ENCODE measurements at regions not wholly inside any gene's neighbourhood (a gene's known extent, or its start where the extent isn't known, plus 50 kb on each side); places are given as distances from the start of the nearest gene placed in this dataset.
A peak's percentile ranks its signal among the peaks of the same experiment; 100 is the strongest.

DNA sequence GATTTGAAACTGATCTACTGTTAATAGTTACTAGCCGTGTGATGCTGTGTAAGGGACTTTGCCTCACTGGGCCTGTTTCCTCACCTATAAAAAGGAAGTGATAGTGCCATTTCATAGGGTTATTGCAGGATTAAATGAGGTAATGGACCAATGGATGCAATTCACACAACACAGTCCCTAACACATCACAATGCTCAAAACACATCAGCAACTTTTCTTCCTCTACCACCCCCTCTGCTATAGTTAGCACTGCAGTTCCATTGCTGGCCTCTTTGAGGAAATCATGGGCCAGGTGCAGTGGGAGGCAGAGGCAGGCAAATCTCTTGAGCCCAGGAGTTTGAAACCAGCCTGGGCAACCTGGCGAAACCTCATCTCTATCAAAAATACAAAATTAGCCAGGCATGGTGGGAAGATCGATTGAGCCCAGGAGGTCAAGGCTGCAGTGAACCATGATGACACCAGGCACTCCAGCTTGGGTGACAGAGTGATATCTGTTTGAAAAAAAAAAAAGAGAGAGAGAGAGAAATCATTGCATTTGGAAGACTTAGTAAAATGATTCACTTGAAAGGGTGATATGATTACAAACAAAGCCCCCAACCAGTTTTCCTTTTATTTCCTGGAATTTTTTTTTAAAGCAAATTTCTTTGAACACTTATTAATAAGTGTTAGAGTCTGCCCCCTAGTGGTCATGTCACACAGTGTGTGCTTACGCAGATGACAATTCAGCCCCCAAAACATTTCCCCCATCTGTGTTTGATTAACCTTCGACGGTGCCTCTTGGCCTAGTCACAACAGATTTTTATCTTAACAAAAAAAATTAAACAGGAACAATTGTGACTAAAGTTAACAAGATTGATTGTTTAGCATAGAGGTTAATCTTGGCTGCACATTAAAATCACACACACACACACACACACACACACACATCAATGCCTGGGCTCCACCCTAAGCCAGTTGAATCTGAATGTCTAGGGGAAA lies 88.6 kb upstream of the BCL11A start:
- intact Hi-C loops (cut with DNase I; ENCODE audit: low total_unique reads): no loop called here
- H3K4me1 ChIP-seq: no peaks in the 10 kb centered on the region
- H3K4me3 ChIP-seq: no peak overlapping the region
- no peak for TF ChIP-seq POLR2A (IDR thresholded peaks at IDR 0.05)
- TF ChIP-seq, protein P1, sequence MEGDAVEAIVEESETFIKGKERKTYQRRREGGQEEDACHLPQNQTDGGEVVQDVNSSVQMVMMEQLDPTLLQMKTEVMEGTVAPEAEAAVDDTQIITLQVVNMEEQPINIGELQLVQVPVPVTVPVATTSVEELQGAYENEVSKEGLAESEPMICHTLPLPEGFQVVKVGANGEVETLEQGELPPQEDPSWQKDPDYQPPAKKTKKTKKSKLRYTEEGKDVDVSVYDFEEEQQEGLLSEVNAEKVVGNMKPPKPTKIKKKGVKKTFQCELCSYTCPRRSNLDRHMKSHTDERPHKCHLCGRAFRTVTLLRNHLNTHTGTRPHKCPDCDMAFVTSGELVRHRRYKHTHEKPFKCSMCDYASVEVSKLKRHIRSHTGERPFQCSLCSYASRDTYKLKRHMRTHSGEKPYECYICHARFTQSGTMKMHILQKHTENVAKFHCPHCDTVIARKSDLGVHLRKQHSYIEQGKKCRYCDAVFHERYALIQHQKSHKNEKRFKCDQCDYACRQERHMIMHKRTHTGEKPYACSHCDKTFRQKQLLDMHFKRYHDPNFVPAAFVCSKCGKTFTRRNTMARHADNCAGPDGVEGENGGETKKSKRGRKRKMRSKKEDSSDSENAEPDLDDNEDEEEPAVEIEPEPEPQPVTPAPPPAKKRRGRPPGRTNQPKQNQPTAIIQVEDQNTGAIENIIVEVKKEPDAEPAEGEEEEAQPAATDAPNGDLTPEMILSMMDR (IDR thresholded peaks at IDR 0.05): peak; percentile 21 to 38 (median 30)
- no peaks in the 10 kb centered on the region for H3K36me3 ChIP-seq
- no peaks in the 10 kb centered on the region for H3K9me3 ChIP-seq
- no peak overlapping the region for H3K27ac ChIP-seq
- H3K27me3 ChIP-seq: no peaks in the 10 kb centered on the region
- no peak for DNase-seq

DNA sequence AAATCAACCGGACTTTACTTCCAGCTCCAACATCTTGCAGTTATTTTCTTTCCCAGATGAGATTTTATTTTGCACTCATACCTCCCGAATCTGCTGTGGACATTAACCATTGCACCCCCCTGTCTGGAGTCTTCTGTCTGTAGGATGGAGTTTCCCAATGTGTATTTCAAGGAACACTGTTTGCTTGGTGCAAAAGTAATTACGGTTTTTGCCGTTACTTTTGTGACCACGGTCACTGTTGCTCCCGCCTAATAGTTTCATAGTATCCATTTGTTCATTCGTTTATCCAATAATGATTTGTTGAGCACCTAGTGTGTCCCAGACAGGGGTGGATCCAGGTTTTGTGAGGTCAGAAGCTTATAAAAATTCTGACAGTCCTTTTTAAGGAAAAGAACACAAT lies 90.3 kb upstream of the BCL11A start:
- no peaks in the 10 kb centered on the region for H3K27me3 ChIP-seq
- intact Hi-C loops (cut with DNase I; ENCODE audit: low total_unique reads): no loop called here
- no peaks in the 10 kb centered on the region for H3K36me3 ChIP-seq
- no peak overlapping the region for H3K4me3 ChIP-seq
- TF ChIP-seq, protein P1 (IDR thresholded peaks at IDR 0.05): no peak
- no peak for TF ChIP-seq POLR2A (IDR thresholded peaks at IDR 0.05)
- no peak overlapping the region for H3K27ac ChIP-seq
- H3K4me1 ChIP-seq: no peaks in the 10 kb centered on the region
- no peaks in the 10 kb centered on the region for H3K9me3 ChIP-seq
- no peak for DNase-seq

DNA sequence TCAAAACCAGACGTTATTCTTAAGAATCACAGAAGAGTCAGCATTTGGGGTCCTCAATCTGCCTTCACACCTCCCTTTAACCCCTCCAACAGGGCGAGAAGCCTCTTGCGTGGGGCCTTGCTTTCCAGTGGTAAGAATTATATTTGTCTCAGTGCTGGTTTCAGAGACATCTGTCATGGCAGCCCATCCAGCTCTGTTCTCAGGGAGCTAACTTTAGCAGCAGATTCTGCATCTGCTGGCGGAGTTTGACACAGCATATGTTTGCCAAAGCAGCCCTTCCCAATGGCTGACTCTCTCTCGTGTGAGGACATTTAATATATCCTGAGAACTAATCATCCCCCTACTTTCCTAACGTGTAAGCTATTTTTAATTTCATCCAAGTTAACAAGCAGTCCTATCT lies 91.5 kb upstream of the BCL11A start:
- no peak overlapping the region for H3K27ac ChIP-seq
- H3K27me3 ChIP-seq: no peaks in the 10 kb centered on the region
- no peaks in the 10 kb centered on the region for H3K9me3 ChIP-seq
- intact Hi-C loops (cut with DNase I; ENCODE audit: low total_unique reads): no loop called here
- no peak for DNase-seq
- H3K36me3 ChIP-seq: no peaks in the 10 kb centered on the region
- no peak for TF ChIP-seq POLR2A (IDR thresholded peaks at IDR 0.05)
- TF ChIP-seq, protein P1 (IDR thresholded peaks at IDR 0.05): no peak
- H3K4me1 ChIP-seq: no peaks in the 10 kb centered on the region
- H3K4me3 ChIP-seq: no peak overlapping the region

DNA sequence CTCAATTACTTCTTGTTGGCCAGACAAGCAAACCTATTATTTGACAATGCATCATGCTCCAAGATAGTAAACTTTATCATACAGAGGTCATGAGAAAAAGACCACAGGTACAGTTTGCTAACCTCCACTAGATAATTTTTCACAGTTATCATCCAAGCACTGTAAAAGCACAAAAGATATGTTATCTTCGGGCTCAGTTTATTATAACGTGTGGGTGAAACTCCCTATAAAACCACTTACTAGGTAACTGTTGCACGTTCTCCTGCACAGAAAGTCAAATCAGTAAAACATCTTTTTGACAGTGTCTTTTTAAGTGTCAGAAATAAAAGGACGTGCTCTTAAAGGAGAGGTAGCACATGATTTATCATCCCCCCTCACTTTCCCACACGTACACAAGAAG lies 94.7 kb upstream of the BCL11A start:
- intact Hi-C loops (cut with DNase I; ENCODE audit: low total_unique reads): no loop called here
- H3K36me3 ChIP-seq: no peaks in the 10 kb centered on the region
- H3K9me3 ChIP-seq: no peaks in the 10 kb centered on the region
- H3K27ac ChIP-seq: no peak overlapping the region
- no peak overlapping the region for H3K4me3 ChIP-seq
- H3K27me3 ChIP-seq: no peaks in the 10 kb centered on the region
- TF ChIP-seq POLR2A (IDR thresholded peaks at IDR 0.05): no peak
- TF ChIP-seq, protein P1 (IDR thresholded peaks at IDR 0.05): no peak
- H3K4me1 ChIP-seq: no peaks in the 10 kb centered on the region
- no peak for DNase-seq

DNA sequence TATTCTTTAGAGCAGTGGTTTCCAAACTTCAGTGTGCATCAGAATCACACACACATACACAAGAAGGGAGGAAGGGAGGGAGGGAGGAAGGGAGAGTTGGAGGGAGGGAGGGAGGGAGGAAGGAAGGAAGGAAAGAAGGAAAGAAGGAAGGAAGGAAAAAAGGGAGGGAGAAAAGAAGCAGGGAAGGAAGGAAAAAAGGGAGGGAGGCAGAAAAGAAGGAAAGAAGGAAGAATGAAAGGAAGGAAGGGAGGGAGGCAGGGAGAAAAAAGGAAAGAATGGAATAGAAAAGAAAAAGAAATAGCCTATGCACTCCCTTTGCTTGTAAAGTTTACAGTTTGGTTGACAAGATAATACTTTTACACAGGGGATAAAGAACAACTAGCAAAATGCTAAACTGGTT lies 96.3 kb upstream of the BCL11A start:
- Histone ChIP-seq H3K27ac (no peak overlapping the region), H3K27me3 (no peaks in the 10 kb centered on the region), H3K36me3 (no peaks in the 10 kb centered on the region), H3K9me3 (no peaks in the 10 kb centered on the region), H3K4me3 (no peak overlapping the region), H3K4me1 (no peaks in the 10 kb centered on the region)
- TF ChIP-seq, protein P1 (IDR thresholded peaks at IDR 0.05): no peak
- no peak for TF ChIP-seq POLR2A (IDR thresholded peaks at IDR 0.05)
- intact Hi-C loops (cut with DNase I; ENCODE audit: low total_unique reads): no loop called here
- no peak for DNase-seq
